Activated CD4-positive, alpha-beta T cell treated with anti-CD3 and anti-CD28 coated beads, Interleukin-10, Interleukin-2, amounts not matched to agents 100 ng/mL and 50 ng/mL, durations not matched to agents 16 hours and 8 hours (primary cell): ENCODE measurements at regions not wholly inside any gene's neighbourhood (a gene's known extent, or its start where the extent isn't known, plus 50 kb on each side); places are given as distances from the start of the nearest gene placed in this dataset.
"Not testable (repeated sequence)": the region's sequence is repeated elsewhere in the genome, so short reads cannot be mapped to it uniquely, and the experiment has no call there.

Experiments used
- DNase-seq: peaks from one replicate; pipeline ENCODE4 v3.0.0-alpha.2; 2020

- no peak for DNase-seq
Measured at GRCh38 chr16:64282181-64282580, 839.7 kb downstream of the CDH11 start.

GRCh38 chr16:64280317-64280716, 841.5 kb downstream of the CDH11 start:
- no peak for DNase-seq

- DNase-seq, result no peak
Measured at GRCh38 chr16:64278196-64278595, 843.7 kb downstream of the CDH11 start.

- DNase-seq, result no peak
Measured at GRCh38 chr16:64276646-64277045, 845.2 kb downstream of the CDH11 start.

- DNase-seq, result no peak
Measured at GRCh38 chr16:64272028-64272427, 849.8 kb downstream of the CDH11 start.

GRCh38 chr16:64269756-64270155, 852.1 kb downstream of the CDH11 start:
- no peak for DNase-seq

GRCh38 chr16:64265756-64266155, 856.1 kb downstream of the CDH11 start:
- no peak for DNase-seq

- not testable (repeated sequence) for DNase-seq
Measured at GRCh38 chr16:64260631-64261401, 861.0 kb downstream of the CDH11 start.

GRCh38 chr16:64254443-64255367, 867.2 kb downstream of the CDH11 start:
- DNase-seq, result no peak

- DNase-seq, result peak; percentile 24
Measured at GRCh38 chr16:64253525-64253924, 868.3 kb downstream of the CDH11 start.

- DNase-seq, result no peak
Measured at GRCh38 chr16:64253096-64253495, 868.8 kb downstream of the CDH11 start.

- DNase-seq, result no peak
Measured at GRCh38 chr16:64251742-64252141, 870.1 kb downstream of the CDH11 start.

GRCh38 chr16:64250866-64251265, 871.0 kb downstream of the CDH11 start:
- no peak for DNase-seq

- no peak for DNase-seq
Measured at GRCh38 chr16:64242492-64242891, 879.4 kb downstream of the CDH11 start.

- no peak for DNase-seq
Measured at GRCh38 chr16:64240586-64240985, 881.3 kb downstream of the CDH11 start.

GRCh38 chr16:64238571-64238970, 883.3 kb downstream of the CDH11 start:
- DNase-seq, result no peak

GRCh38 chr16:64236316-64236715, 885.5 kb downstream of the CDH11 start:
- DNase-seq, result no peak

GRCh38 chr16:64234200-64234599, 887.7 kb downstream of the CDH11 start:
- DNase-seq, result no peak

GRCh38 chr16:64225696-64226095, 896.2 kb downstream of the CDH11 start:
- no peak for DNase-seq

- no peak for DNase-seq
Measured at GRCh38 chr16:64225036-64225435, 896.8 kb downstream of the CDH11 start.

- DNase-seq, result no peak
Measured at GRCh38 chr16:64217789-64218535, 903.9 kb downstream of the CDH11 start.

- DNase-seq, result no peak
Measured at GRCh38 chr16:64215730-64216129, 906.1 kb downstream of the CDH11 start.

- DNase-seq, result no peak
Measured at GRCh38 chr16:64211331-64211730, 910.5 kb downstream of the CDH11 start.
